Fibroblast of lung (primary cell): ENCODE measurements at regions not wholly inside any gene's neighbourhood (a gene's known extent, or its start where the extent isn't known, plus 50 kb on each side); places are given as distances from the start of the nearest gene placed in this dataset.

ENCODE experiments used
- DNase-seq, 2 donors: peaks; one replicate each; pipeline versions ENCODE4 v3.0.0 to v3.0.0-alpha.2; 2010; ENCODE audit warnings: low read depth in 2 of 2
- H2AFZ ChIP-seq: 2 replicates; pipeline ENCODE4 v1.5.1; 2012; ENCODE audit warnings: low read length, control low read depth, inconsistent platforms
- H3K27ac ChIP-seq: 2 replicates; pipeline ENCODE4 v1.5.1; 2011; ENCODE audit warnings: low read length, control low read depth; ENCODE audit not compliant: insufficient read depth
- H3K27me3 ChIP-seq: 2 replicates; pipeline ENCODE4 v1.5.1; 2011; ENCODE audit warnings: mild to moderate bottlenecking, low read length; ENCODE audit not compliant: control insufficient read depth, insufficient read depth
- H3K36me3 ChIP-seq: 2 replicates; pipeline ENCODE4 v1.5.1; 2011; ENCODE audit warnings: low read length; ENCODE audit not compliant: control insufficient read depth, insufficient read depth
- H3K4me1 ChIP-seq: 2 replicates; pipeline ENCODE4 v1.5.1; 2011; ENCODE audit warnings: low read length; ENCODE audit not compliant: control insufficient read depth, insufficient read depth; ENCODE audit errors: extremely low read depth
- H3K4me2 ChIP-seq: 2 replicates; pipeline ENCODE4 v1.5.1; 2011; ENCODE audit warnings: low read length, control low read depth; ENCODE audit not compliant: insufficient read depth; ENCODE audit errors: extremely low read depth
- H3K4me3 ChIP-seq, 4 experiments: fragments of 200-600 bp in 1 of 4; sonication (generic) in 1 of 4; replicated peaks in 1 of 4; 2 replicates each; pipeline ENCODE4 v1.5.1; 2011 to 2016; ENCODE audit warnings: low read length in 4 of 4, low read depth in 3 of 4, mild to moderate bottlenecking in 3 of 4, control low read depth in 2 of 4, inconsistent platforms in 1 of 4, mixed read lengths in 1 of 4; ENCODE audit not compliant: insufficient read depth in 1 of 4; ENCODE audit errors: control extremely low read depth in 1 of 4
- H3K79me2 ChIP-seq: 2 replicates; pipeline ENCODE4 v1.5.1; 2012; ENCODE audit warnings: mild to moderate bottlenecking, low read length, inconsistent platforms; ENCODE audit not compliant: control insufficient read depth, insufficient read depth
- H3K9ac ChIP-seq: 2 replicates; pipeline ENCODE4 v1.5.1; 2011; ENCODE audit warnings: mild to moderate bottlenecking, low read length, control low read depth; ENCODE audit not compliant: insufficient read depth
- H3K9me3 ChIP-seq: 2 replicates; pipeline ENCODE4 v1.5.1; 2012; ENCODE audit warnings: low read depth, low read length; ENCODE audit not compliant: control insufficient read depth, insufficient read depth
- H4K20me1 ChIP-seq: 2 replicates; pipeline ENCODE4 v1.5.1; 2011; ENCODE audit warnings: low read length; ENCODE audit not compliant: control insufficient read depth, insufficient read depth; ENCODE audit errors: extremely low read depth
- CTCF ChIP-seq, 2 donors: IDR thresholded peaks in 1 of 2; conservative IDR thresholded peaks in 1 of 2; 1 replicate in 1 of 2; 2 replicates in 1 of 2; pipeline ENCODE4 v1.5.1; 2011 to 2012; ENCODE audit warnings: low read length in 2 of 2, control low read depth in 1 of 2, inconsistent platforms in 1 of 2, low read depth in 1 of 2, mild to moderate bottlenecking in 1 of 2
- EZH2 ChIP-seq: IDR thresholded peaks from 2 replicates; pipeline ENCODE4 v1.5.1; 2012; ENCODE audit warnings: low read length, control low read depth, mild to moderate bottlenecking; ENCODE audit errors: missing control alignments

- no peaks in the 10 kb centered on the region for H3K79me2 ChIP-seq
- no peak for DNase-seq
- no peaks in the 10 kb centered on the region for H3K36me3 ChIP-seq
- no peak overlapping the region for H2AFZ ChIP-seq
- H3K4me1 ChIP-seq = peaks cover 24% of the 10 kb centered on the region
- no peak overlapping the region for H3K9ac ChIP-seq
- H3K4me2 ChIP-seq = no peak overlapping the region
- H4K20me1 ChIP-seq = no peaks in the 10 kb centered on the region
- H3K9me3 ChIP-seq = no peaks in the 10 kb centered on the region
- TF ChIP-seq EZH2 (no peak), CTCF (conservative IDR thresholded peaks at IDR 0.05 in 1 of 2, IDR thresholded peaks at IDR 0.05 in 1 of 2; ENCODE audit: low read depth in 1 of 2, low read length in 2 of 2) (no peak)
- no peak overlapping the region for H3K4me3 ChIP-seq
- no peak overlapping the region for H3K27ac ChIP-seq
- no peaks in the 10 kb centered on the region for H3K27me3 ChIP-seq
Observed at GRCh38 chr1:109818271-109818987, 54.7 kb upstream of the EPS8L3 start.

- no peak overlapping the region for H3K9ac ChIP-seq
- no peaks in the 10 kb centered on the region for H3K27me3 ChIP-seq
- no peak overlapping the region for H3K4me3 ChIP-seq
- no peaks in the 10 kb centered on the region for H3K79me2 ChIP-seq
- no peaks in the 10 kb centered on the region for H3K36me3 ChIP-seq
- H3K4me1 ChIP-seq = peaks cover 19% of the 10 kb centered on the region
- H4K20me1 ChIP-seq = no peaks in the 10 kb centered on the region
- no peak for DNase-seq
- TF ChIP-seq CTCF (conservative IDR thresholded peaks at IDR 0.05 in 1 of 2, IDR thresholded peaks at IDR 0.05 in 1 of 2; ENCODE audit: low read depth in 1 of 2, low read length in 2 of 2) (no peak), EZH2 (no peak)
- no peaks in the 10 kb centered on the region for H3K9me3 ChIP-seq
- H2AFZ ChIP-seq = no peak overlapping the region
- no peak overlapping the region for H3K4me2 ChIP-seq
- H3K27ac ChIP-seq = no peak overlapping the region
Observed at GRCh38 chr1:109817881-109818270, 54.2 kb upstream of the EPS8L3 start.

- TF ChIP-seq CTCF (conservative IDR thresholded peaks at IDR 0.05 in 1 of 2, IDR thresholded peaks at IDR 0.05 in 1 of 2; ENCODE audit: low read depth in 1 of 2, low read length in 2 of 2) (no peak), EZH2 (no peak)
- H3K27me3 ChIP-seq = no peaks in the 10 kb centered on the region
Observed at GRCh38 chr1:109816975-109817535, 53.3 kb upstream of the EPS8L3 start.

More at GRCh38 chr1:109816975-109817535, 53.3 kb upstream of the EPS8L3 start:
- no peak overlapping the region for H3K4me2 ChIP-seq
- H3K79me2 ChIP-seq = no peaks in the 10 kb centered on the region
- H3K36me3 ChIP-seq = no peaks in the 10 kb centered on the region
- H3K4me3 ChIP-seq = no peak overlapping the region
- DNase-seq = no peak
- H2AFZ ChIP-seq = no peak overlapping the region
- H3K9ac ChIP-seq = no peak overlapping the region
- no peak overlapping the region for H3K27ac ChIP-seq
- peaks cover 13% of the 10 kb centered on the region for H3K4me1 ChIP-seq
- no peaks in the 10 kb centered on the region for H3K9me3 ChIP-seq
- H4K20me1 ChIP-seq = no peaks in the 10 kb centered on the region
